Activated naive CD4-positive, alpha-beta T cell treated with Interleukin-2 at 50 U/mL for 16 hours (primary cell): ENCODE measurements at regions not wholly inside any gene's neighbourhood (a gene's known extent, or its start where the extent isn't known, plus 50 kb on each side); places are given as distances from the start of the nearest gene placed in this dataset.
"Not testable (repeated sequence)": the region's sequence is repeated elsewhere in the genome, so short reads cannot be mapped to it uniquely, and the experiment has no call there.

Source experiments
- DNase-seq: peaks from one replicate; pipeline ENCODE4 v3.0.0-alpha.2; 2020

DNA sequence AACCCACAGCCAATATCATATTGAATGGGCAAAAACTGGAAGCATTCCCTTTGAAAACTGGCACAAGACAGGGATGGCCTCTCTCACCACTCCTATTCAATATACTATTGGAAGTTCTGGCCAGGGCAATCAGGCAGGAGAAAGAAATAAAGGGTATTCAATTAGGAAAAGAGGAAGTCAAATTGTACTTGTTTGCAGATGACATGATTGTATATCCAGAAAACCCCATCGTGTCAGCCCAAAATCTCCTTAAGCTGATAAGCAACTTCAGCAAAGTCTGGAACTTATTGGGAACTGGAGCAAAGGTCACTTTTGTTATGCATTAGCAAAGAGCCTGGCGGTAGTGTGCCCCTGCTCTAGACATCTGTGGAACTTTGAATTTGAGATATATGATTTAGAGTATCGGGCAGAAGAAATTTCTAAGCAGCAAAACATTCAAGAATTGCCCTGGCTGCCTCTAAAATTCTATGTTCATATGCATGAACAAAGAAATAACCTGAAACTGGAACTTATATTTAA lies 53.4 kb upstream of the PSMA1 start:
- DNase-seq = not testable (repeated sequence)

DNA sequence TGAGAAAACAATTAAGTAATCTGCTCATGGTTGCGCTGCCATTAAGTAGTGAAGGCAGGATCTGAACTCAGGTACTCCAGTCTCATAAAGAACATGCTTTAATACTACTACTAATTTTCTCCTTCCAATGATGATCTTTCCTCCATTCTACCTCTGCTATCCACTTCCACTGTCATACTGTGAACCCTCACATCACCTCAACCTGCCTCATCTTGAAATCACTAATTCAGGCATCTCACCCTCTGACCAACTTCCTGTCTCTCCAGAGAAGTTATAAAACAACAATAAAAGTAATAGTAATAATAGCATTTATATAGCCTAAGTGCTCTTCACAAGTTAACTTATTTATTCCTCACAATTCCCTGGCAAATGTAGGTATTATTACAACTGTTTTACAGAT lies 57.1 kb upstream of the PSMA1 start:
- no peak for DNase-seq

DNA sequence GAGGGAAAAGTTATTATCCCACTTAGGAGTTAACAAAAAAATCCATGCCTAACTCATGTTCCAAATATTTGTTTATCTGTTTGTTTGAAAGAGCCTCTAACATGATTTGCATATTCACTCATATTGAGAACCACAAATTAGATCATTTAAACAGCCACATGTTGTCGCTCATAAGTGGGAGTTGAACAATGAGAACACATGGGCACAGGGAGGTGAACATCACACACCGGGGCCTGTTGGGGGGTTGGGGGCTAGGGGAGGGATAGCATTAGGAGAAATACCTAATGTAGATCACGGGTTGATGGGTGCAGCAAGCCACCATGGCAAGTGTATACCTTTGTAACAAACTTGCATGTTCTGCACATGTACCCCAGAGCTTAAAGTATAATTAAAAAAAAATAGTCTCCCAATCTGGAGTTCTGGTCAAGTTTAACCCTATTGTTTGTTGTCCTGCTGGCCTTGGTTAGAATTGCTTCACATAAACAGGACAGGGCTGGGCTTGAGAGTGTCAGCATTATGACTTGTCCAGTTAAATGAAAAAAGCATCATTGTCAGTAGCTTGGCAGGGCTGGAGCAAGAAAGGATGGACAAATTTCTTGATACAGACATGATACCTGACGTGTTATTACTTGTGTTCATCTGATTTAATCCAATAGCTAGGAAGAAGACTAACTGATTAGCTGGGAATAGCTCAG lies 57.8 kb upstream of the PSMA1 start:
- peak; percentile 9 for DNase-seq

DNA sequence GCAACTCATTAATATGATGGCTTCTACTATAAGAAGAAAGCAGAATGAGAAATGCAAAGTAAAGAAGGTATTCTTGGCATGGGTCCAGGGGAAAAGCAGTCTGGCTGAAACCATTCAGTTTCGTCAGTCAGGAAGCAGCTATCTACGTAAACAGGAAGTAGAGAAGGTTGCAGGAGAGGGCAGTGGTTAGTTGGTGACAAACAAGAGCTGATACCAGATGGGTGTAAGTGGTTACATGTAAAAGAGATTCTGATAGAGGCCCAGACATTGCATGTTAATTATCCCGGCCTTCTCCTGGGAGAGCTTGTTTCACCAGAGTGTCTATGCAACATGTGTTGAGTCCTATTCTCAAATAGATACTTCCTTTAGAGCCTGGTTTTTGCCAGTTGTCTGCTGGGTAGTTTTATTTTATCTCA lies 58.4 kb upstream of the PSMA1 start:
- peak; percentile 54 for DNase-seq

DNA sequence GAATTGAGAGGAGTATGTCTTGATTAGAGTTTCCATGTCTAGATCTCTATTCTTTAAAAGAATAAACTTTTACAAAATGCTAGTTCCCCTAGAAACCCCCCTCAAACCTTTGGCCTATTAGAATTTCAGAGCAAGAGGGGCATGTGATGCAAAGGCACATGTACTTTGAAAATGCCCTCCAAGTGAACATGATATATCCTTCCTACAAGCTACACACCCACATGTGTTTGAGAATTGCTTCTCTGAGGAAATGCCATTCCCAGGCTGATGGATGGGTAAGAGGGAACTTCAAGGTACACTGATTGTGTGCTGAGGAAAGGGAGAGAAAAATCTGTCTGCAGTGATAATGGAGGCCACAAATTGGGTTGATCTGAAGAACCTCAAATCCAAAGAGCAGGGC lies 59.5 kb upstream of the PSMA1 start:
- no peak for DNase-seq

DNA sequence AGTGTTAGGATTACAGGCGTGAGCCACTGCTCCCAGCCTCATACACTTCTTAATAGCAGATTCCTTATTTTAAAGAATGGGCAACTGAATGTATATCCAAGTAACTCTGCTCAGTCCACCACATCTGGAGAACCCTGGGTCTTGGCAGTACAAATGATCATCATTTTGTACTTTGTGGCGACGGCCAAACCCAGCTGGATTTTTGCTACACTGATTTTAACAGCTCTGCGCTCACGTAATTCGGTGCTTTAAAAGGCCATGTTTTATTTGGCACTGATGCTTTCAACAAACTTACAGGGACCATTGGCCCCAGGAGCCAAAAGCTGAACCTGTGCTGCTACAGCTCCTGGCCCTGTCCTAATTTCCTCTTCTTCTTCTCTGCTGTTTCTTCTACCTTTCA lies 60.8 kb upstream of the PDE3B start:
- DNase-seq = no peak

DNA sequence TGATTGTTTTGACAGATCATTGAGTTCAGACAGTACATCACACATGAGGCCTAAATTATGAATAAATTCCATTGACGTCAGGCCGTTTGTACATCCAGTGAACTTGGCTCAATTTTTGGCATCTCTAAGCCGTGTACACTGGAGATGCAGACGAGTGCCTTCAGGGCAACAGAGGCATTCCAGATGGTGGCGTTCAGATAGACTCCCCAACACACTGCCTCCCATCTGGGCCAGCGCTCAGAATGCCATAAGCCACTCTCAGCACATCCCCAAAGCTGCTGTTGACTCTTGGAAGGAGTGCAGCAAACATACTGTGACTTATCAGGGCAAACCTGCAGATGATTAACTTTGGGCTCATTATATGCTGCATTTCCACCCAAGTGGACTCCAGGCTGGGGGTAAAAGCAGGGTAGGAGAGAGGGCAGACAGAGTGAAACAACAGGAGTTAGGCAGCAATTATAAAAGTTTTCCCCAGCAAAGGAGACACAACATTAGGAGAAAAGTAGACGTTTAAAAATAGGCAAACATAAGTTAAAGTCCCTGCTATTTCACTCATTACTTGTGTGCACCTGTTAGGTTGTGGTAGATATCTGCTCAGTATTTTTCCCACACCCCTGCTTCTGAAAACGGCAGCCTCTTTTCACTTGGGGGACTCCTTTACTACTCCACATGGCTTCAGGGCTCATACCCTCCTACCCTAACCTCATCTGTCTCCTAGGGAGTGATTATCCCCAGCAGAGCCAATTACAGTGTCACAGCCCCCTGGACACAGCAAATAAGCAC lies 60.2 kb upstream of the PDE3B start:
- no peak for DNase-seq

DNA sequence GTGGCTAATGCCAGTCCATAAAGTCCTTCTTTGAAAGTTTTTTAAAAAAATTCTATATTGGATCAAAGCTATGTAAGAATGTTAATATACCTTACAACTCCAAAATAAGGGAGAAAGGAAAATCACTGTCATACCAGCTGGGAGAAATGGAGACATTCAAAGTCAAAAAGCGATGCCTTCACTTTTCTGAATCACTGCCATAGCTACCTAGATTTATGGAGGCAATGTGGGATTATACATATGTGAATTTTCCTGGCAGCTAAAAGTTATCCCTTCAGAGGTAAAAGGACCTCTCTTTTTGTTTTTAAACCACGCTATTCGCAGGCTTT lies 59.6 kb upstream of the PDE3B start:
- DNase-seq = no peak

DNA sequence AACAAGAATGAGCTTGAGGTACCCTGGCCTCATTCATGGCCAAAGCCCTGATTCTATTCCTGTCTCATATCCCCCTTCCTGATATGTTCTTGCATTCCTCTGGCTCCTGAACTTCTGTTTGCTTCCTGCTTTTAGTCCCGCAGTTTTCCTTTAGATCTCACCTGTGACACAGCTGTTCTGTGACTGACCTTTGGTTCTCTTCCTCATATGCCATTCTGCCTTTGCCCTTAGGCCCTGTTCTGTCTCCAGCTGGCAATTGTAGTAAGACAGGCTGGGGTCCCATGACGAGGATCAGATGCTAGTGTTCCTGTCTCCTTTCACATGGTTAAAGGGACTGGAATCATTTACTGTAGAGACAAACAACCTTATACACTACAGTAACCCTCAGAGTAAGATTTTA lies 59.0 kb upstream of the PDE3B start:
- DNase-seq = no peak

DNA sequence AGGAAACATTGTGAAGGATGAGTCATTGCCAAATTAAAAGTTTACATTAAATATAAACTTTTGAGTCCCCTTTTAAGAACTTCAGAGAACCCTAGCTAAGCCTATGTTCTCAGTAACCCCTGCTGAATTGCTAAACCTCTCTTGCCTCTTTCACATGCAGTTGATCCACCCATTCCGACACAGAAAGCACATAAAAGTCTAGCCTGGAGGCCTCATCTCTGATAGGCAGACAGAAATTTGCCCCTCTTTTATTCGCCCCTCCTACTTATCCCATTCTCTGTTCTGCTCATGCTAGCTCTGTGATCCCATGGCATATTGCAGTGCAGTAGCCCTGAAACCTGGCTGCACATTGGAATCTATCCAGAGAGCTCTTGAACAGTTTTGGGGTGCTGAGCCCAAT lies 58.2 kb upstream of the PDE3B start:
- no peak for DNase-seq

DNA sequence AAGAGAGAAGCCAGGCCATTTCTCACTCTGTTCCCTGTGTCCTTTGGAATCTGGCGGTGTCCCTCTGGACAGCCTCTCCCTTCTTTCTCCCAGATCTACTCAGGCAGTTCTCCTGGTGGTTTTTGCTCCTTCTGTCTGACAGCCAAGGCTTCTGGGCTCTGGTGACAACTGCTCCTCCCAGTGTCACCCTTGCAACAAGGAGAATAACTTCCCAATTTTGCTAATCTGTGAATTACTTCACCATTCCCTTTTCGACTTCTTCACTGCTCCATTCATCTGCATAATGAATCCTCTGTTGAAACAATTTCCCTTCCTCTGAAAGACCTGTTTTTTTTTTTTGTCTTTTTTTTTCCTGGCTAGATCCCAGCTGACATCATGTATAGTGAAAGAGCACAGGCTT lies 56.3 kb upstream of the PDE3B start:
- DNase-seq = no peak

DNA sequence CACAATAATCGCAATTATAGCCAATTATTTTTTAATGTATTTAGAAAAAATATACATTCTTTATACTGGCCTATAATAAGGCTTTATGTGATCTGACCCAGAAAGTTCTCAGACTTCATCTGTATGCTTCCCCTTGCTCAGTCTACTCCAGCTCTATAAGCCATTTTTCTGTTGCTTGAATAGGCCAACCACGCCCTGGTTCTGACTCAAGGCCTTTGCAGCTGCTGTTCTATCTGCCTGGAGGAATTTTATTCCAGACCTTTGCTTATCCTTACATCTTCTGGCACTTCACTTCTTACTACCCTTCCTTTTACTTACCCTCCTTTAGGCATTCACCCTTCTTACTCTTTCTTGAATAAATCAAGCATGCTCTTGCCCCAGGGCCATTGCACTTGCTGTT lies 54.9 kb upstream of the PDE3B start:
- DNase-seq = no peak

DNA sequence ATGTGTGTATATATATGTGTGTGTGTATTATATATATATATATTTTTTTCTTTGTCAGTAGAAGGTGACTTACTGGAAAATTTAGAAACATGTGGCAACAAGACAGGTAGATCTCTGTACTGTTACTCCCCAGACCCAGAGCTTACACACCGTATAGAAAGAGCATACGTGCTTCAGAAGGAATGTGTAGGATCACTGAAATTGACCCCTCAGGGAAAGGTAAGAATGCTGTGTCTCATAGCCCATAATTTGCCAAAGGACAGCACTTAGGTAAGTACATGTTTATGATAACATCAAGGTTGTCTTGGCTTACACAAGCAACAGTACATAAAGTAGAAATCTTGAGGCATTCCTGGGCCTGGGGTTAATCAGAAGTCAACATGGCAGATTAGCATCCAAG lies 54.2 kb upstream of the PDE3B start:
- no peak for DNase-seq

DNA sequence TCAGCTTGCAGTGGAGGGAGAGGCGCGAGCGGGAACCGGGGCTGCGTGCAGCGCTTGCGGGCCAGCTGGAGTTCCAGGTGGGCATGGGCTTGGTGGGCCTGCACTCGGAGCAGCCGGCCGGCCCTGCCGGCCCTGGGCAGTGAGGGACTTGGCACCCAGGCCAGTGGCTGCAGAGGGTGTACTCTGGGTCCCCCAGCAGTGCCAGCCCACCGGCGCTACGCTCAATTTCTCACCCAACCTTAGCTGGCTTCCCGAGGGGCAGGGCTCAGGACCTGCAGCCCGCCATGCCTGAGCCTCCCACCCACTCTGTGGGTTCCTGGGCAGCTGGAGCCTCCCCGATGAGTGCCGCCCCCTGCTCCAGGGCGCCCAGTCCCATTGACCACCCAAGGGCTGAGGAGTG lies 52.6 kb upstream of the PDE3B start:
- not testable (repeated sequence) for DNase-seq

DNA sequence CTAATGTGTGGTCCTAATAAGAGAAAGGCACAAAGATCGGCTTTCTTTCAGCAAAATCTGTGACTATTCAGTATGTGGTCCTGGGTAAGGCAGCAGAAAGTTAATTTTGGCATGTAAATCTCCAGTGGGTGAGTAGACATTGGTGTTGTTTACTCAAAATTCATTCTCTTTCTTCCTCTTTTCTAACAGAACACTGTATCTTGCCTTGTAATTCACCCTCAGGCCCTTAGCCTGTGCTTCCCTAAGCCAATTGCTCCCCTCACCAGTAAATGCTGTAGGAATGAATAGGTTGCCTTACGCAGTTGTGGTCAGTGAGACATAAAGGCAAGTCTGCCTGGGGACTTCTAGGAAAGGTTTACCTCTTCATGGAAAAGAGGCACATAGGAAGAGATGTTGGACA lies 49.9 kb upstream of the PDE3B start:
- no peak for DNase-seq
